GM21515 (cell line): ENCODE measurements at regions not wholly inside any gene's neighbourhood (a gene's known extent, or its start where the extent isn't known, plus 50 kb on each side); places are given as distances from the start of the nearest gene placed in this dataset.
A peak's percentile ranks its signal among the peaks of the same experiment; 100 is the strongest.

ENCODE experiments used
- ATAC-seq: cut with Tn5 transposase; IDR thresholded peaks from one replicate; pipeline ENCODE4 v1.9.1; 2021; ENCODE audit not compliant: unreplicated experiment

DNA sequence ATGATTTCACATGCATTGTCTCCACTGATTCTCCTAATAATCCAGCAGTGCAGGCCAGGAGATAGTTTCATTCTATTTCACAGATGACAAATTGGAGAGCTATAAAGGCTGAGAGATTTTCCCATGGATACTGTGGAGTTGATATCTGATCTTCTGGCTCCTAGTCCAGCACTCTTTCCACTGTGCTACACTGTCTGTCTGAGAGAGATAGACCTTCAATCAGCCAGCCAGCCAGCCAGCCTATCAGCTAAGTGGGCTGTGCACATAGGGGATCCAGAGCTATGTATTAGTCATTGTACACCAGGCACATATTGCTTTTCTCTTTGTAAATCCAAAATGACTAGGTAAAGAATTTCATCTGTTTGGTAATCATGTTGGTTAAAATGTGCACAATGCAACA, 91.8 kb upstream of the ATP2B1 start:
- no peak for ATAC-seq

DNA sequence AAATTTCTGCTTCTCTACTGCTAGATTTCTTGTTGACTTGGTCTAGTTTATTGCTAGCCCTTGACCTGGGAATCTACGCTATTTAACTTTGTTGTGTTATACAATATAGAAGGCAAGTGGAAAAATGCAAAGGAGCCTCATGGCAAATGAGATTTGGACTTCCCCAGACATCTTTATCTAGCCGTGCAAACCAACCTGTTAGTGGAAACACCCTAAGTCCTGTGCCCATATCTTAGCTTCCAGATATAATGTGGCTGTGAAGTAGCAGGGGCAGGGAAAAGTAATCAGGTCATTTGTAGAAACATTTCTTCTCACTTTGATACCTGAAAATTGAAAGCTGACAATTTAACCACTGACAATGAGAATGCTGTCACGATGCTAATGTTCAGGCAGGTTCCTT, 90.7 kb upstream of the ATP2B1 start:
- ATAC-seq = no peak

DNA sequence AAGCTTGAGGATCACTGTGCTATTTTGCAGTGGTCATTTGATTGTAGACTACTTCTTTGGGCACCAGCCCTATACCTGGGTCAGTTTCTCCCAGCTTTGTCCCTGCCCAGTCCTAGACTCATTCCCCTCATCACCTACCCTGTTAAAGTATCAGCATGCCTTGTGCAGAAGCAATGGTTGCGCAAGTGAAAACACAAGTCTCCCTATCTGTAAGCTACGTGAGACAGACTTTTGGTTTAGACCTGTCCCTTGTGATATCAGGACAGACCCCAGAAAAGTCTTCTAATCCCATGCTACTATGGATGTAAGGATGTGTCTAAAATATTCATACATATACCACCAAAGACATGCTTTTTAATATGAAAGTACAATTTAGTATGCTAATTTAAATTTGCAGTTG, 88.8 kb upstream of the ATP2B1 start:
- ATAC-seq = no peak

DNA sequence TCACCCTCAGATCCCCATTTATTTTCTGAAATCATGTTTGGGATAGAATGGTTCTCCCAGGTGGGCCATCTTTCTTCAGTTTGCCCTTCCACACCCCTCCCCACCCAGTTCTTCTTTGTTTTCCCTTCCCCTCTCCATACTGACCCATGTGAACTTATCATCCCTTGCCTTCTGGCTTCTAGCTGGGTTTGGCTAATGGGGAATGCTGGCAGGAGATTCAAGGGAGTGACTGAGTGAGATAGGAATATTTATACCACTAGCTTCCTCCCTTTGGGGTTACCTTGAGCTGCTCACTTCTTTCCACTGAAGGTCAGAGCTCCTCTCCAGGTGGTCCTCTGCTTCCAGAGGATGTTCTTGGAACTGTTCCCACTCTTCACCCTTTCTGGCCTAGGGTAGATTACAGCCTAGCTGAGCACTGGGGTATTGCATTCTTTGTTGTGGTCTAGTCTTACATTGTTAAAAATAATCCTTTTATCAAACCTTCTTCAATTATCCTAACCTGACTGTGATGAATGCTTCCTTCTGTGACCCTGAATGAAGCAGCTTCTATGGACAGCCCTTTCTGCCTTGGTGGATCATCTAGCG, 88.3 kb upstream of the ATP2B1 start:
- ATAC-seq = no peak

DNA sequence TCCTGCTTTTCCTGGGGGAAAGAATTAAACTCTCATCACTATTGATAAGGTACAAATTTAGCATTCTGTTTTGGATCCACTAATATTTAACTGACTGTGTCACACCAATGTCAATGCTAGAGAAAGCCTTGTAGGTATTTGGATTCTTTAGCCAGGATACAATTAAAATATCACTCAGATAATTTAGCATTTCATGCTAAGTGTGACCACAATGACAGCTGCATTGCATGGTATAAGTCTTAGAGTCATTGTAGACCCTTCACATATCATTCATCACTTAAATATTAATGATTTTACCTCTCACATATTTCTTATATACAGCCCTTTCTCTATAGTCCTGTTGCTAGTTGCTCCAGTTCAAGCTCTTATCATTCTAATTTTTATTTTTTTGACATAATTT, 85.3 kb upstream of the ATP2B1 start:
- ATAC-seq = no peak

DNA sequence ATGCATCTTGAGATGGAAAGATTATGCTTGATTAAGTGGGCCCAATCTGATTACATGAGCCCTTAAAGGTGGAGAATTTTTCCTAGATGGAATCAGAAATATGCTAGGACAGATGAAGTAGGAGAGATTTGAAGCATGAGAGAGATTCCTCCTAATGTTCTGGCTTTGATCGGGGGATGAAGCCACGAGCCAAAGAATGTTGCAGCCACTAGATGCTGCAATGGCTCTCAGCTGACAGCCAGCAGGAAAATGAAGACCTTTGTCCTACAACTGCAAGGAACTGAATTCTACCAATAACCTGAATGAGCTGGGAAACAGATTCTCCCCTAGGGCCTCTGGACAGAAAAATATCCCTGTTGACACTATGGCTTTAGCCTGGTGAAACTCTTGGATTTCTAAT, 82.6 kb upstream of the ATP2B1 start:
- ATAC-seq = no peak

DNA sequence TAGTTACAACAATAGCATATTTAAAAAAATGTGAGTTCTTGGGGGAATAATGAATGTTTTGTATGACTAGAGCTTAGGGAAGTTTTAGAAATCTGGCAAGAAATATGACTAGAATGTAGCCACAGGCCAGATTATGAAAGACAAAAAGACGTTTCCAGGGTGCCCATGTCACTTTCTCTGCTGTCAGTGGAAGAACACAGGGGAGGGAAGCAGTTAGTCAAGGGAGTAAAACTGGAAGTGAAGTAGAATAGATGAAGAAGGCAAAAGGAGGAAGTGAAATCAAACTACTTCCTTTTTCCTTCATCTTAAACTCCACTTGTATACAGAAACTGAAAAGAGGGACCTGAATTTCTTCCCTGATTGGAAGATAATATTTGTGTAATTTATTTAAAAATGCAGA, 81.2 kb upstream of the ATP2B1 start:
- peak; percentile 81 for ATAC-seq

DNA sequence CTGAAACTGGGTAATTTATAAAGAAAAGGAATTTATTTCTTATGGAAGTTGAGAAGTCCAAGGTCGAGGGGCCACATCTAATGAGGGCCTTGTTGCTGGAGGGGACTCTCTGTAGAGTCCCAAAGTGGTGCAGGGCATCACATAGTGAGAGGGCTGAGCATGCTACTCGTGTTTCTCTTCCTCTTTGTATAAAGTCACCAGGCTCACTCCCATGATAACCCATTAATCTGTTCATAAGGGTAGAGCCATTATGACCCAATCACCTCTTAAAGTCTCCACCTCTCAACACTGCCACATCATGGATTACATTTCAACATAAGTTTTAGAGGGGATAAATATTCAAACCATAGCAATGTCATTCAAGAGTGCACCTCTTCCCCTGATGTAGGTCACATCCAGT, 79.1 kb upstream of the ATP2B1 start:
- no peak for ATAC-seq

DNA sequence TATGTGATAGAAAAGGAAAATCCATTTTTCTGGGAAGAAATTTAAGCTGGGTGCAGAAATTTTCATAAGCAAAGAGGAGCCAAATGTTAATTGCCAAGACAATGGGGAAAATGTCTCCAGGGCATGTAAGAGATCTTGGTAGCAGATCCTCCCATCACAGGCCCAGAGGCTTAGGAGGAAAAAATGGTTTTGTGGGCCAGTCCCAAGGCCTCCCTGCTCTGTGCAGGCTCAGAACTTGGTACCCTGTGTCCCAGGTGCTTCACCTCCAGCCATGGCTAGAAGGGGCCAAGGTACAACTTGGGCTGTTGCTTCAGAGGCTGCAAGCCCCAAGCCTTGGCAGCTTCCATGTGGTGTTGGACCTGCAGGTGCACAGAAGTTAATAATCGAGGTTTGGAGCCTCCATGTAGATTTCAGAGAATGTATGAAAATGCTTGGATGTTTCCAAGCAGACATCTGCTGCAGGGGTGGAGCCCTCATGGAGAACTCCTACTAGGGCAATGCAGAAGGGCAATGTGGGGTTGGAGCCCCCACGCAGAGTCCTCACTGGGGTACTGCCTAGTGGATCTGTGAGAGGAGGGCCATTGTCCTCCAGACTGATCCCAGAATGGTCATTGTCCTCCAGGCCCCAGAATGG, 77.7 kb upstream of the ATP2B1 start:
- no peak for ATAC-seq

DNA sequence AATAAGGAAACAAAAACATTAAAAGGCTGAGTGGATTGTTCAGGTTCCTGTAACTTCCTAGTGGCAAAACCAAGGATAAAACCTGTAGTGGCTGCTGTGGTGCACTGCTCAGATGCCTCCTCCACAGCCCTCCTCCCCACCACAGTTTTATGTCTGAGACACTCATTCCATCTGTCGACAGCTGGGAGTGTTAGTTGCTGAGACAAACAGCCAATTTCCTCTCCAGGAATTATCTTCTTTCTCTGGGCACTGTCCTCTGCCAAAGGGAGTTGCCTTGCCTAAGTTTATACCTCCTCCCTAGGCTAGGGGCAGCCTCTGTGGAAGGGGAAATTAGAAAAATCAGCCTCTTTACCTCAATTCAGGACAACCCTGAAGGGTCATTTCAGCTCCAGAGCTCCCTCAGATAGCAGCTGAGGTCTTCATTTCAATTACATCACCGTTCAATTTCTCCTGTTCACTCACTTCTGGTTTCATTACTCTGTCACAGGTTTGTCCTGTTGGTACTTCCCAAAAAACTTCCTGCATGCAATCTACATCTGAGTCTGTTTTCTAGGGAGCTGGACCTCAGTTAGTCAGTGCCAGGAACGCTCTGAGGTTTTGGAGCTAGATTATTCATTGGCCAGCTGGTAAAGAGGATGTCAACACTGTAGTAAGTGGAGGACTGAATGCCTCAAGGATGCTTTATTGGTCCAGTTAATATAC, 74.9 kb upstream of the ATP2B1 start:
- ATAC-seq = no peak

DNA sequence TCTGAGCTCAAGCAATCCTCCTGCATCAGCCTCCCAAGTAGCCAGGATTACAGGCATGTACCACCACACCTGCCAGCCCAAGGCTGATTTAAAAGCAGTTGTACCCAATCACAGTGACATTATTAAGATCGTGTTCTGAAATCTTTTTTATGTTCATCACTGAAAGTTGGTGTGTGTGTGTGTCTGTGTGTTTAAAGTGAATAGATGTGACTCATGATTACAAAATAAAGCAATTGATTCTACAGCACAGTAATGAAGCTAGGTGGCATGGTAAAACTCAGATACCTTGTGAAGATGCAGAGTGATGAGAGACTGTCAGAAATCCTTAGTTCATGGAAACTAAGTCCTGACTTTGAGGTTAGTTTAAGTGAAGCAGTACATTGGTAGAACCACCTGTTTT, 74.2 kb upstream of the ATP2B1 start:
- no peak for ATAC-seq

DNA sequence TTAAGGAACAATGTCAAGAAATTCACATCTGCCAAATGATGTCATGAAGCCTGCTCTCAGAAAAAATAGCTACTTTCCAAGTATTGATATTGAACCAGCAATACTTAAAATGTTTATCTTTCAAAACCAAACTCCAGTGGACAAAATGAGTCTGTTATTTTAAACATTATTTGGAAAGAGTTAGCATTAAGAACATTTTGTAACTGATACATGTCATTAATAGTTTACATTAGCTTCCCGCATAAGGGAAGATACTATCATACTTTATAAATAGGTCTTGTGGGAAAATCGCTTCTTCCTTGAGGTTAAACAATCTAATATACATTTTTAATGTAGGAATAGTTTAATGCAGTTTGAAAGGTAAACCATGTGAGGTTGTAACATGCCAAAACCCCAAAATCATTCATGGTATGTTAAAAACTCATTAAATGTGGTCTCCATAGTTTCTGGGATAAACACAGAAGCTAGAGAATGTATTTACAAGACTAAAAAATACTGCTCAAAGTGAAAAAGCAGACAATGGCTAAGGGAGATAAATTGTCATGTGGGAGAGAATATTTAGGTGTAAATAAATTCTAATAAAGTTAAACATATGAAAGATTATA, 73.4 kb upstream of the ATP2B1 start:
- ATAC-seq = no peak

DNA sequence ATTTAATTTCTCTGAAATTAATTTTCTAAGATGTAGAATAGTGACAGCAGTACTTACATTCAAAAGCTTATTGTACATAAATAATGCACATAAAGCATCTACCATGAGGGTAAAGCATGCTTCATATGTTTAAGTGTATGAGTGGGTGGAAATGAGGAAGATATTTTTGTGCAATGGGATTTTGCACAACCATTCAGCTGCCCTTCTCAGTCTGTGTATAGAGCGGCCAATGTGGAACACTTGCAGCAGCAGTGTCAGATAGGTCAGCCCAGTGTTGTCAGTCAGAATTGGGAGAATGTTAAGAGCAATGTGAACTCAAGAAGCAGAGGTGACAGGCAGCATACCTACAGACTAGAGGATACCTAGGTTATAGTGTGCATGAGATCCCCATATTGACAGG, 72.5 kb upstream of the ATP2B1 start:
- no peak for ATAC-seq

DNA sequence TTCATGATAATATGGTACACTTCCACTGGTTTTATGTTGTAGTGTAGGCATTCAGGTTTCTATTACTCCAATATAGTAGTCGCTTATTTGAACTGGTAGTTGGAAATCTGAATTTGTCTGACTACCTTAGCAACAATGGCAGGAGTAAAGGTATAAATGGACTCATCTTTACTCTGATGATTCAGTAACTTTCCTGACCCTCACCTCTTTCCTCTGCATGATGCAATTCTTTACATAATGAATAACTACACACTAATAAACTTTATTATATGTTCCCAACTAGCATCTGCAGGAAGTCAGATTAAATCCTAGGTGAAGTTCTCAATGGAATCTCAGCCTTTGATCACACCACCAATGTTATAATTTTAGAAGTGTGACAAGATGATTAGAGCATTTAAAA, 70.5 kb upstream of the ATP2B1 start:
- no peak for ATAC-seq

DNA sequence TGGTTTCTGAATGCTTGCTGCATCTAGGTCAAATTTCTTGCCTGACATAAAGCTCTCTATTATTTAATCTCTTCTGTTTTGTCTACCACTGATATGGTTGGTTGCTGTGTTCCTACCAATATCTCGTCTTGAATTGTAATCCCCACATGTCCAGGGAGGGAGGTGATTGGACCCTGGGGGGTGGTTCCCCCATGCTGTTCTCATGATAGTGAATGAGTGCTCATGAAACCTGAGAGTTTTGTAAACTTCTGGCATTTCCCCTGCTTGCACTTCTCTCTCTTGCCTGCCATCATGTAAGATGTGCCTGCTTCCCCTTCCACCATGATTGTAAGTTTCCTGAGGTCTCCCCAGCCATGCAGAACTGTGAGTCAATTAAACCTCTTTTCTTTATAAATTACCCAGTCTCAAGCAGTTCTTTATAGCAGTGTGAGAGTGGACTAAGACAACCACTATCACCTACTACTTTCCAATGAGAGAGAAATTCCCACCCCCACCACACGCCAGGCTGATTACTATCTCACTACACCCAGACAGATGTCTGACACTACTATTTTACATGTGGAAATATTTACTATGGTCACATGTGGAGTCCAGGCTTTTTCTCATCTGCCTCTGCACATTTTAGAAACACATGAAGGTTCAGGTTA, 69.2 kb upstream of the ATP2B1 start:
- ATAC-seq = no peak

DNA sequence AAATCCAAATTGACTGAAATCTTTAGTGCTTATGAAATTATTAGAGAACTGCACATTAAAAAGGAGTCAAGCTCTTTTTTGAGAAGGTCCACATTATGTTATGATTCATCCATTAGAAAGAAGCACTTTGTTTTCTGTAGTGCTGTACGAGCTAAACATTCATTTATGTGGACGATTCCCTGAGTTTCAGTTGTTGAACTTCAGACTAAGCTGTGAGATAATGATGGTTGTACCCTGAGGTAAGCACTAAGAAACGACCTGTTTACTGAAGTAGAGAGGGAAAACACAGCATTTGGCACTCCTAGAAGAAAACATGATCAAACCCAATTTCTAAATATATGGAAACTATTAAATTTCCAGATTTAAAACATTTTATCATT, 67.3 kb upstream of the ATP2B1 start:
- ATAC-seq = no peak

DNA sequence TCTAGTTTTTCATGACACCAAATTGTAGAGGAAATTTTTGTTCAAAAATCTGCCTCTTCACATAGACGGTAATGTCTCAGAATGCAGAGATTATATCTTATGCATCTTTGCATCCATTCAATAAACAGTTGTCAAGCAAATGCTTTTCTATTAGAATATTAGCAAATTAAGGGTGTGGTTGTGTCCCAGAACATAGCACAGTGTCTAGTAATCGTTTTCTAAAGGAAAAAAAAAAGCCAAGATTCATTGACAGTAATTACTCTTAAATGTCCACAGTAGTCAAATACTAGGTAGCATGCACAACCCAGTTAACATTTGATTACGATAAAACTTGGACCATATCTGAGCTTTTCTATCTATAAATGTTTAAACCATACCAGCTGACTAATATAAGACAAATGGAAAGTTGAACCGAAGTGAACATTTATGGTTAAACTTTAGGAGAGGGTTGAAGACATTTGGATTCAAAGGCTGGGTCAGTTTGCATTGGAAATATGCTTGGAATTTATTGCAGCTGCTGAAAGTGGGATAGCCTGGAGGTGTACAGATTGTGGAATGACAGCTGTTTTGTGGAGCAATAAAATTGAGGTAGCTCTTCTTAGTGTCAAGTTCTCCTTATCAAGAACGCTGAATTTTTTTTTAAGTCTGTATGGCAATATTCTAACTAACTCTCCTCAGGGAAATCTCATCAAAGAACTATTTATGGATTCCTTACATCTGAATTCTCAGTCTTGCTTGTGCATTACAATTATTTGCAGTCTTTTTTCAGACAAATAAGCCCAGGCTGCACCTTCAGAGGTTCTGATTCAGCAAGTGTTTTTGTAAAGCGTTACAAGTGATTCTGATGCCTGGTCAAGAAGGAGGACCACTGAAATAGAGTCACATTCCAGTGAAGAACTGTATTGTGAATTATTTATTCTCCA, 66.7 kb upstream of the ATP2B1 start:
- no peak for ATAC-seq

DNA sequence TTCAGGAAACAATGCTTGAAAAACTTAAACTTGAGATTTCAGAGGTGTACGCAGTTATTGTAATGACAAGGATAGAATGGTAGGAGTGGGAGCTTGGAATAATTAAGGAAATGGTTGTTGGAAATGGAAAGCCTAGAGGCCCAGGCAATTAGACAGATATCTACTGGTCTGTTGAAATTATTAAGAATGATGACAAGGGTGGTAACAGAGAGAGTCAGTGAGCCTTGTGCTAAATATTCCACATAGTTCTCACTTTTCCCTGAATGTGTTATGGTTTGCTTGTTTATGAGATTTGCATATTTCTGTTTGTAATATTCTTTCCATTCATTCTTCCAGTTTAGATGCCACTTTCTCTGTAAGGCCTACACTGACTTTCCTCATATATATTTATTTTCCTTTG, 66.0 kb upstream of the ATP2B1 start:
- no peak for ATAC-seq

DNA sequence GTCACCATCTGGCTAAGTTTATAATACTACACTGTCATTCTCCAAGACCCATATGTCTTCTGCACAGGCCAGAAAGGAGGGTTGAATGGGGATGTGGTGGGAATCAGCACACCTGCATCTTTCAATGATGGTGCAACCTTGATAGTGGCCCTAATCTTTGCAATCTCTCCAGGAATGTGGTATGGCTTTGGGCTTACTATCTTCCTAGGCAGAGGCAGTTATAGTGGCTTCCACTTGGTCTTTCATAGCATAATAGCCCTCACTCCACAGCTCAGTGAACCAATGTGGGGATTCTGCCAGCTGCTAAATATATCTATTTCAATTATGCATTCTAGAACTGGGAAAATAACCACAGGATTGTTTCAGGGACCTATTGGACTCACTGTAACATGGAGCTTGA, 61.8 kb upstream of the ATP2B1 start:
- ATAC-seq = no peak

DNA sequence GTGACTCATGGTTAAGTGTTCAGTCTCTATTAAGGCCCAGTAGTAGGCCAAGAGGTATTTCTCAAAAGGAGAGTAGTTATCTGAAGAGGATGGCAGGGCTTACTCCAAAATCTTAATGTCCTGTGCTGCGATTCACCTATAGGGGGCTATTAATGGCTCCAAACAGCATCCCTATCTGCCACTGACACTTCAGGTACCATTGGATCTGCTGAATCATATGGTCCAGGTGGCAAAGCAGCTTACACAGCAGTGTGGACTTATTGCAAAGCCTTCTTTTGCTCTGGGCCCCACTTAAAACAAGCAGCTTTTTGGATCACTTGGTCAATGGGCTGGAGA, 60.8 kb upstream of the ATP2B1 start:
- ATAC-seq = no peak
